H1 (cell line): ENCODE measurements at regions not wholly inside any gene's neighbourhood (a gene's known extent, or its start where the extent isn't known, plus 50 kb on each side); places are given as distances from the start of the nearest gene placed in this dataset.

ENCODE experiments used
- CTCF ChIA-PET: fragments of 300-600 bp; sonication (Branson Sonifier 250); formaldehyde crosslinking; loops from one replicate; lab custom pipeline; 2021; ENCODE audit not compliant: partially characterized antibody; lab: Charles Lee
- POLR2A ChIA-PET: fragments of 300-600 bp; sonication (Branson Sonifier 250); formaldehyde crosslinking; loops from one replicate; lab custom pipeline; 2021; ENCODE audit warnings: inconsistent platforms; ENCODE audit not compliant: partially characterized antibody; lab: Charles Lee
- DNase-seq, 2 experiments: peaks; one replicate each; pipeline versions ENCODE4 v3.0.0 to v3.0.0-alpha.2; 2010 to 2022; ENCODE audit warnings: low spot score in 2 of 2, low read depth in 1 of 2, mixed read lengths in 1 of 2
- FAIRE-seq: peaks from 2 replicates; lab custom pipeline; 2011; peaks lifted over from hg19 to GRCh38; lab: Jason Lieb, UNC
- H2AFZ ChIP-seq: 2 replicates; pipeline ENCODE4 v1.8.1; 2012; ENCODE audit warnings: low read length, inconsistent platforms
- H2AK5ac ChIP-seq: 2 replicates; pipeline ENCODE4 v1.6.1; 2013; ENCODE audit warnings: low read depth, low read length
- H2BK120ac ChIP-seq: replicated peaks from 2 replicates; pipeline ENCODE3; 2013; ENCODE audit warnings: low read depth, low read length, inconsistent platforms
- H2BK12ac ChIP-seq: 2 replicates; pipeline ENCODE4 v1.6.1; 2013; ENCODE audit warnings: low read depth, low read length
- H2BK15ac ChIP-seq: 2 replicates; pipeline ENCODE4 v1.6.1; 2013; ENCODE audit warnings: low read length
- H2BK20ac ChIP-seq: 2 replicates; pipeline ENCODE4 v1.6.1; 2013; ENCODE audit warnings: low read length
- H2BK5ac ChIP-seq: 2 replicates; pipeline ENCODE4 v1.6.1; 2013; ENCODE audit warnings: low read depth, low read length
- H3K14ac ChIP-seq: 2 replicates; pipeline ENCODE4 v1.6.1; 2013; ENCODE audit warnings: inconsistent platforms; ENCODE audit not compliant: insufficient read length
- H3K18ac ChIP-seq: 2 replicates; pipeline ENCODE4 v1.6.1; 2013; ENCODE audit warnings: low read length; ENCODE audit errors: extremely low read depth
- H3K23ac ChIP-seq: 2 replicates; pipeline ENCODE4 v1.6.1; 2013; ENCODE audit warnings: inconsistent platforms; ENCODE audit not compliant: insufficient read length
- H3K23me2 ChIP-seq: 2 replicates; pipeline ENCODE4 v1.6.1; 2013; ENCODE audit warnings: low read depth, low read length
- H3K27ac ChIP-seq: 2 replicates; pipeline ENCODE4 v1.6.1; 2011; ENCODE audit warnings: low read depth, low read length, inconsistent platforms
- H3K27me3 ChIP-seq, 4 experiments: replicated peaks in 1 of 4; 1 replicate in 1 of 4; 2 replicates in 3 of 4; pipeline versions ENCODE4 v1.6.1 to v1.8.1; 2011 to 2013; ENCODE audit warnings: low read length in 3 of 4, mild to moderate bottlenecking in 3 of 4, inconsistent platforms in 2 of 4, mixed read lengths in 2 of 4, moderate library complexity in 1 of 4; ENCODE audit not compliant: control insufficient read depth in 3 of 4, insufficient read depth in 3 of 4; ENCODE audit errors: extremely low read depth in 1 of 4
- H3K36me3 ChIP-seq, 4 experiments: 2 replicates each; pipeline versions ENCODE4 v1.6.1 to v1.8.1; 2011 to 2013; ENCODE audit warnings: mild to moderate bottlenecking in 4 of 4, low read length in 3 of 4, moderate library complexity in 2 of 4, control low read depth in 1 of 4, inconsistent platforms in 1 of 4; ENCODE audit not compliant: insufficient read depth in 4 of 4, control insufficient read depth in 2 of 4
- H3K4ac ChIP-seq: replicated peaks from 2 replicates; pipeline ENCODE3; 2013; ENCODE audit warnings: low read length, low read depth, mixed read lengths, inconsistent platforms; ENCODE audit not compliant: insufficient read length
- H3K4me1 ChIP-seq, 4 experiments: replicated peaks in 1 of 4; 1 replicate in 1 of 4; 2 replicates in 3 of 4; pipeline versions ENCODE4 v1.6.1 to v1.8.1; 2011 to 2013; ENCODE audit warnings: low read length in 3 of 4, inconsistent platforms in 2 of 4, mixed read lengths in 1 of 4; ENCODE audit not compliant: insufficient read depth in 4 of 4, control insufficient read depth in 3 of 4
- H3K4me2 ChIP-seq, 2 experiments: 2 replicates each; pipeline versions ENCODE4 v1.6.1 to v1.8.1; 2011 to 2013; ENCODE audit warnings: low read depth in 2 of 2, low read length in 2 of 2, control low read depth in 1 of 2, inconsistent platforms in 1 of 2, mild to moderate bottlenecking in 1 of 2; ENCODE audit not compliant: insufficient read depth in 1 of 2
- H3K4me3 ChIP-seq, 4 experiments: fragments of 200-600, 300-600 bp in 1 of 4; sonication (generic), shearing (Covaris generic), sonication (Bioruptor Twin) in 1 of 4; 2 replicates each; pipeline versions ENCODE4 v1.5.1 to v1.8.1; 2011 to 2016; ENCODE audit warnings: low read length in 4 of 4, low read depth in 3 of 4, control low read depth in 2 of 4, inconsistent platforms in 2 of 4, mild to moderate bottlenecking in 2 of 4, mixed read lengths in 1 of 4, moderate library complexity in 1 of 4; ENCODE audit not compliant: insufficient read depth in 2 of 4; ENCODE audit errors: extremely low read depth in 1 of 4
- H3K56ac ChIP-seq: replicated peaks from 2 replicates; pipeline ENCODE3; 2013; ENCODE audit warnings: low read depth, mild to moderate bottlenecking, mixed read lengths, low read length, inconsistent platforms; ENCODE audit not compliant: insufficient read length
- H3K79me1 ChIP-seq: 2 replicates; pipeline ENCODE4 v1.6.1; 2013; ENCODE audit warnings: low read depth, low read length, control low read depth
- H3K79me2 ChIP-seq, 2 experiments: 2 replicates each; pipeline versions ENCODE4 v1.6.1 to v1.8.1; 2012 to 2013; ENCODE audit warnings: low read length in 2 of 2, mild to moderate bottlenecking in 2 of 2, inconsistent platforms in 1 of 2; ENCODE audit not compliant: insufficient read depth in 2 of 2, control insufficient read depth in 1 of 2
- H3K9ac ChIP-seq, 4 experiments: replicated peaks in 1 of 4; 1 replicate in 1 of 4; 2 replicates in 3 of 4; pipeline versions ENCODE4 v1.6.1 to v1.8.1; 2011 to 2013; ENCODE audit warnings: low read depth in 3 of 4, low read length in 3 of 4, control low read depth in 2 of 4, mild to moderate bottlenecking in 2 of 4, moderate library complexity in 2 of 4, inconsistent platforms in 1 of 4; ENCODE audit errors: extremely low read depth in 1 of 4
- H3K9me3 ChIP-seq, 2 experiments: 2 replicates each; pipeline versions ENCODE4 v1.6.1 to v1.8.1; 2012 to 2013; ENCODE audit warnings: mild to moderate bottlenecking in 2 of 2, moderate library complexity in 2 of 2, control low read depth in 1 of 2, inconsistent platforms in 1 of 2, low read depth in 1 of 2, low read length in 1 of 2, mixed read lengths in 1 of 2; ENCODE audit not compliant: insufficient read depth in 2 of 2
- H4K20me1 ChIP-seq, 2 experiments: replicated peaks in 1 of 2; 2 replicates each; pipeline versions ENCODE3 to v1.8.1; 2011 to 2013; ENCODE audit warnings: inconsistent platforms in 2 of 2, low read length in 2 of 2, mild to moderate bottlenecking in 1 of 2; ENCODE audit not compliant: insufficient read depth in 2 of 2, control insufficient read depth in 1 of 2
- H4K5ac ChIP-seq: 2 replicates; pipeline ENCODE4 v1.6.1; 2013; ENCODE audit warnings: low read length, low read depth, mixed read lengths, inconsistent platforms; ENCODE audit not compliant: insufficient read length
- H4K8ac ChIP-seq: 2 replicates; pipeline ENCODE4 v1.8.0; 2013; ENCODE audit warnings: mild to moderate bottlenecking, moderate library complexity, low read length, inconsistent platforms; ENCODE audit not compliant: insufficient read depth; ENCODE audit errors: extremely low read depth
- H4K91ac ChIP-seq: replicated peaks from 2 replicates; pipeline ENCODE3; 2013; ENCODE audit warnings: low read length, mixed read lengths, inconsistent platforms; ENCODE audit not compliant: insufficient read length
- MAFK ChIP-seq: IDR thresholded peaks from 2 replicates; pipeline ENCODE4 v1.6.1; 2012; ENCODE audit warnings: low read depth, mild to moderate bottlenecking, improper control_type of control experiment, low read length
- TEAD4 ChIP-seq: IDR thresholded peaks from 2 replicates; pipeline ENCODE4 v1.6.1; 2012; ENCODE audit warnings: low read depth, low read length, inconsistent platforms, mixed read lengths
- WGBS, 2 experiments: shearing (Covaris generic) in 1 of 2; methylation state at CpG; one replicate each; pipeline versions ENCODE4 v1.1.6 to v1.1.7; 2013 to 2015; ENCODE audit warnings: low lambda C conversion rate in 2 of 2, mixed read lengths in 2 of 2, inconsistent platforms in 1 of 2, low coverage in 1 of 2, missing lambda C conversion rate in 1 of 2; ENCODE audit not compliant: insufficient replicate concordance in 2 of 2, insufficient coverage in 1 of 2, insufficient read length in 1 of 2; ENCODE audit errors: extremely low coverage in 1 of 2, missing lambda C conversion rate in 1 of 2; 5-methylcytosine and 5-hydroxymethylcytosine counted together

DNA sequence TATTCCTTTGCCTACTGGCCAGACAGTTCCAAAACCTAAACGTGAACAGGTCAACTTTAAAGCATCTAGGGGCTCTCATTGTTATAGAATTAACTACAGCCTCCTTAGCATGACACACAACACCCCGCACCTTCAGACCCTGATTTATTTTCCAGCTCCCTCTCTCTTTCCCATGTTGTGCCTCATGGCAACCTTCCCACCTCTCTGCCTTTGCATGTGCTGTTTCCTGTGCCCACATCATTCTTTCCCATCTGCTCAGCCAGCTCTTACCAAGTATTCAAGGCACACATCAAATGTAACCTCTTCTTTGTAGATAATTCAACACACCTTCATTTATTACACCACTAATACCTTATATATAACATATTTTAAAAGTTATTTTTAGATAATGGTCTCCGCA is 291.0 kb downstream of the COL12A1 start:
- no peaks in the 10 kb centered on the region for H3K27me3 ChIP-seq
- no peak overlapping the region for H2AK5ac ChIP-seq
- no peak overlapping the region for H4K5ac ChIP-seq
- ChIA-PET POLR2A (no interaction called here), CTCF (interaction anchor here (1.4 to 1.6 kb wide), 2 partner anchors 11 to 297 kb away, joined by 4 to 5 read pairs; no protein-coding TSS in a partner anchor)
- H3K4me3 ChIP-seq = no peak overlapping the region
- no peak for TF ChIP-seq MAFK
- no peak for TF ChIP-seq TEAD4
- H2BK120ac ChIP-seq = no peak overlapping the region
- no peaks in the 10 kb centered on the region for H3K79me2 ChIP-seq
- H3K9ac ChIP-seq = no peak overlapping the region
- H4K91ac ChIP-seq = no peak overlapping the region
- H3K36me3 ChIP-seq = no peaks in the 10 kb centered on the region
- H2BK20ac ChIP-seq = no peak overlapping the region
- no peak overlapping the region for H3K14ac ChIP-seq
- DNase-seq = no peak
- H3K27ac ChIP-seq = no peak overlapping the region
- no peaks in the 10 kb centered on the region for H3K9me3 ChIP-seq
- no peak overlapping the region for H4K8ac ChIP-seq
- FAIRE-seq = no peak
- no peaks in the 10 kb centered on the region for H3K23me2 ChIP-seq
- H2BK5ac ChIP-seq = no peak overlapping the region
- no peak overlapping the region for H2BK12ac ChIP-seq
- no peak overlapping the region for H3K4me2 ChIP-seq
- H3K18ac ChIP-seq = no peak overlapping the region
- no peaks in the 10 kb centered on the region for H3K79me1 ChIP-seq
- H3K56ac ChIP-seq = no peak overlapping the region
- H2AFZ ChIP-seq = peak overlapping the region; percentile 21; the same call in 1 of the 2 replicates
- H2BK15ac ChIP-seq = no peak overlapping the region
- no peak overlapping the region for H3K4ac ChIP-seq
- H3K23ac ChIP-seq = no peak overlapping the region
- H4K20me1 ChIP-seq = no peaks in the 10 kb centered on the region
- H3K4me1 ChIP-seq = no peaks in the 10 kb centered on the region
- 82% methylated on average over 3 of the region's 3 CpGs; no CpG with 5 or more reads in 1 of the 2 experiments for WGBS, 2 experiments
